ENCODE measurements at regions not wholly inside any gene's neighbourhood (a gene's known extent, or its start where the extent isn't known, plus 50 kb on each side); places are given as distances from the start of the nearest gene placed in this dataset.

- Histone ChIP-seq H3K4me1 (ENCODE audit: control insufficient read depth in 4 of 4, insufficient read depth in 4 of 4, low read length in 3 of 4) (no peaks in the 10 kb centered on the region), H3K27me3 (ENCODE audit: control insufficient read depth in 4 of 4, insufficient read depth in 4 of 4, low read length in 3 of 4) (no peaks in the 10 kb centered on the region), H3K9me3 (ENCODE audit: control insufficient read depth in 4 of 4, low read length in 3 of 4) (no peaks in the 10 kb centered on the region), H3K4me3 (ENCODE audit: low read depth in 1 of 3, low read length in 3 of 3) (no peak overlapping the region), H3K9ac (ENCODE audit: low read depth in 1 of 2, low read length in 2 of 2) (no peak overlapping the region), H3K27ac (ENCODE audit: low read depth in 1 of 2, low read length in 2 of 2) (no peak overlapping the region), H3K36me3 (ENCODE audit: control insufficient read depth in 4 of 4, insufficient read depth in 3 of 4, low read depth in 1 of 4, low read length in 3 of 4) (no peaks in the 10 kb centered on the region)
- 81% methylated on average over 2 of the region's 2 CpGs for WGBS
- DNase-seq (ENCODE audit: low spot score), result no peak
- TF ChIP-seq GABPA (IDR thresholded peaks at IDR 0.05 in 1 of 2, conservative IDR thresholded peaks at IDR 0.05 in 1 of 2) (no peak), RXRA (IDR thresholded peaks at IDR 0.05) (no peak)
Observed at GRCh38 chr13:90122531-90122930, 1225.0 kb upstream of the MIR17HG start.

- DNase-seq (ENCODE audit: low spot score), result no peak
- Histone ChIP-seq H3K27ac (ENCODE audit: low read depth in 1 of 2, low read length in 2 of 2) (no peak overlapping the region), H3K27me3 (ENCODE audit: control insufficient read depth in 4 of 4, insufficient read depth in 4 of 4, low read length in 3 of 4) (no peaks in the 10 kb centered on the region), H3K4me3 (ENCODE audit: low read depth in 1 of 3, low read length in 3 of 3) (no peak overlapping the region), H3K4me1 (ENCODE audit: control insufficient read depth in 4 of 4, insufficient read depth in 4 of 4, low read length in 3 of 4) (no peaks in the 10 kb centered on the region), H3K9me3 (ENCODE audit: control insufficient read depth in 4 of 4, low read length in 3 of 4) (no peaks in the 10 kb centered on the region), H3K36me3 (ENCODE audit: control insufficient read depth in 4 of 4, insufficient read depth in 3 of 4, low read depth in 1 of 4, low read length in 3 of 4) (no peaks in the 10 kb centered on the region), H3K9ac (ENCODE audit: low read depth in 1 of 2, low read length in 2 of 2) (no peak overlapping the region)
- TF ChIP-seq REST (IDR thresholded peaks at IDR 0.05) (no peak), EGR1 (IDR thresholded peaks at IDR 0.05; ENCODE audit: low read depth in 2 of 2) (no peak), FOXA2 (IDR thresholded peaks at IDR 0.05) (no peak), NR2F2 (IDR thresholded peaks at IDR 0.05) (no peak), HNF4A (conservative IDR thresholded peaks at IDR 0.05) (no peak), HNF4G (IDR thresholded peaks at IDR 0.05) (no peak), TAF1 (conservative IDR thresholded peaks at IDR 0.05) (no peak), SP1 (IDR thresholded peaks at IDR 0.05) (no peak), JUND (IDR thresholded peaks at IDR 0.05) (no peak), RAD21 (IDR thresholded peaks at IDR 0.05) (no peak), CTCF (IDR thresholded peaks at IDR 0.05; ENCODE audit: low read depth, low read length, missing input control) (no peak), ATF3 (IDR thresholded peaks at IDR 0.05) (no peak), FOXA1 (IDR thresholded peaks at IDR 0.05) (no peak), MAX (IDR thresholded peaks at IDR 0.05) (no peak), RXRA (IDR thresholded peaks at IDR 0.05) (no peak), GABPA (IDR thresholded peaks at IDR 0.05 in 1 of 2, conservative IDR thresholded peaks at IDR 0.05 in 1 of 2) (no peak), ZBTB33 (IDR thresholded peaks at IDR 0.05) (no peak), YY1 (IDR thresholded peaks at IDR 0.05) (no peak)
- WGBS, result 77% methylated on average over 3 of the region's 3 CpGs
Observed at GRCh38 chr13:90135558-90135957, 1211.9 kb upstream of the MIR17HG start.

All from liver (tissue), 8 donors.